ENCODE measurements at regions not wholly inside any gene's neighbourhood (a gene's known extent, or its start where the extent isn't known, plus 50 kb on each side); places are given as distances from the start of the nearest gene placed in this dataset.

GRCh38 chr7:81887098-81888090, 117.5 kb upstream of the HGF start:
- Mint-ChIP-seq H3K4me3 (no peak overlapping the region), H3K4me1 (peaks cover 0 to 1% (median 0%) of the 10 kb centered on the region in 7 donors), H3K27ac (no peak overlapping the region), H3K36me3 (no peaks in the 10 kb centered on the region), H3K9me3 (peaks cover 0 to 11% (median 0%) of the 10 kb centered on the region in 11 donors), H3K27me3 (no peaks in the 10 kb centered on the region)
- no peak for ATAC-seq
- DNase-seq: no peak
- intact Hi-C loops (cut with micrococcal nuclease): no loop called here
- Histone ChIP-seq H3K27ac (ENCODE audit: low read depth, low read length) (no peak overlapping the region), H3K27me3 (ENCODE audit: control insufficient read depth in 2 of 2, insufficient read depth in 2 of 2, low read length in 2 of 2) (no peaks in the 10 kb centered on the region), H3K4me1 (ENCODE audit: control insufficient read depth in 2 of 2, insufficient read depth in 2 of 2, low read length in 2 of 2) (no peaks in the 10 kb centered on the region), H3K36me3 (ENCODE audit: control insufficient read depth in 2 of 3, insufficient read depth in 3 of 3, low read length in 3 of 3) (no peaks in the 10 kb centered on the region), H3K4me3 (ENCODE audit: low read length) (no peak overlapping the region), H3K9me3 (ENCODE audit: control insufficient read depth in 2 of 3, low read length in 3 of 3) (no peaks in the 10 kb centered on the region)
- ChIA-PET POLR2A (no interaction called here), CTCF (interaction anchor here (0.7 kb wide), 1 partner anchor 9 kb away, joined by 3 read pairs; no protein-coding TSS in a partner anchor)

- ATAC-seq: no peak
- Mint-ChIP-seq H3K4me1 (peaks cover 0 to 1% (median 0%) of the 10 kb centered on the region in 7 donors), H3K4me3 (no peak overlapping the region), H3K27ac (no peak overlapping the region), H3K27me3 (no peaks in the 10 kb centered on the region), H3K9me3 (peaks cover 0 to 11% (median 0%) of the 10 kb centered on the region in 11 donors), H3K36me3 (no peaks in the 10 kb centered on the region)
- intact Hi-C loops (cut with micrococcal nuclease): no loop called here
- ChIA-PET CTCF (interaction anchor here (0.7 kb wide), 1 partner anchor 10 kb away, joined by 3 read pairs; no protein-coding TSS in a partner anchor), POLR2A (no interaction called here)
- Histone ChIP-seq H3K4me1 (ENCODE audit: control insufficient read depth in 2 of 2, insufficient read depth in 2 of 2, low read length in 2 of 2) (no peaks in the 10 kb centered on the region), H3K4me3 (ENCODE audit: low read length) (no peak overlapping the region), H3K36me3 (ENCODE audit: control insufficient read depth in 2 of 3, insufficient read depth in 3 of 3, low read length in 3 of 3) (no peaks in the 10 kb centered on the region), H3K27ac (ENCODE audit: low read depth, low read length) (no peak overlapping the region), H3K9me3 (ENCODE audit: control insufficient read depth in 2 of 3, low read length in 3 of 3) (no peaks in the 10 kb centered on the region), H3K27me3 (ENCODE audit: control insufficient read depth in 2 of 2, insufficient read depth in 2 of 2, low read length in 2 of 2) (no peaks in the 10 kb centered on the region)
- DNase-seq: no peak
These were observed 116.4 kb upstream of the HGF start for GRCh38 chr7:81886211-81886764.

- H3K36me3 ChIP-seq (ENCODE audit: control insufficient read depth in 2 of 3, insufficient read depth in 3 of 3, low read length in 3 of 3): no peaks in the 10 kb centered on the region
- CTCF ChIA-PET: no interaction called here
These were observed 115.0 kb upstream of the HGF start for GRCh38 chr7:81884817-81885216.

GRCh38 chr7:81883801-81884393, 114.0 kb upstream of the HGF start:
- no peaks in the 10 kb centered on the region for H3K4me1 ChIP-seq (ENCODE audit: control insufficient read depth in 2 of 2, insufficient read depth in 2 of 2, low read length in 2 of 2)
- peaks cover 0 to 6% (median 0%) of the 10 kb centered on the region in 5 donors for H3K36me3 Mint-ChIP-seq
- H3K27ac ChIP-seq (ENCODE audit: low read depth, low read length): no peak overlapping the region

More at GRCh38 chr7:81884817-81885216, 115.0 kb upstream of the HGF start:
- POLR2A ChIA-PET: no interaction called here
- no peak overlapping the region for H3K27ac ChIP-seq (ENCODE audit: low read depth, low read length)
- Mint-ChIP-seq H3K4me1 (peaks cover 0 to 1% (median 0%) of the 10 kb centered on the region in 7 donors), H3K27me3 (no peaks in the 10 kb centered on the region), H3K4me3 (no peak overlapping the region), H3K9me3 (peaks cover 0 to 10% (median 2%) of the 10 kb centered on the region in 11 donors), H3K27ac (no peak overlapping the region), H3K36me3 (peaks cover 0 to 6% (median 0%) of the 10 kb centered on the region in 5 donors)
- no peaks in the 10 kb centered on the region for H3K9me3 ChIP-seq (ENCODE audit: control insufficient read depth in 2 of 3, low read length in 3 of 3)
- ATAC-seq (no peak), DNase-seq (no peak)
- no peaks in the 10 kb centered on the region for H3K4me1 ChIP-seq (ENCODE audit: control insufficient read depth in 2 of 2, insufficient read depth in 2 of 2, low read length in 2 of 2)
- no peaks in the 10 kb centered on the region for H3K27me3 ChIP-seq (ENCODE audit: control insufficient read depth in 2 of 2, insufficient read depth in 2 of 2, low read length in 2 of 2)
- no peak overlapping the region for H3K4me3 ChIP-seq (ENCODE audit: low read length)
- intact Hi-C loops (cut with micrococcal nuclease): no loop called here

GRCh38 chr7:81882086-81882485, 112.2 kb upstream of the HGF start:
- peaks cover 0 to 9% (median 1%) of the 10 kb centered on the region in 11 donors for H3K9me3 Mint-ChIP-seq
- H3K27me3 Mint-ChIP-seq: no peaks in the 10 kb centered on the region
- H3K9me3 ChIP-seq (ENCODE audit: control insufficient read depth in 2 of 3, low read length in 3 of 3): no peaks in the 10 kb centered on the region
- no peak overlapping the region for H3K27ac Mint-ChIP-seq
- ATAC-seq (no peak), DNase-seq (no peak)
- no peak overlapping the region for H3K4me3 Mint-ChIP-seq
- no peaks in the 10 kb centered on the region for H3K4me1 Mint-ChIP-seq
- no peak overlapping the region for H3K27ac ChIP-seq (ENCODE audit: low read depth, low read length)
- intact Hi-C loops (cut with micrococcal nuclease): no loop called here
- H3K36me3 Mint-ChIP-seq: peaks cover 0 to 6% (median 0%) of the 10 kb centered on the region in 5 donors
- no peaks in the 10 kb centered on the region for H3K27me3 ChIP-seq (ENCODE audit: control insufficient read depth in 2 of 2, insufficient read depth in 2 of 2, low read length in 2 of 2)
- ChIA-PET CTCF (no interaction called here), POLR2A (no interaction called here)
- H3K4me3 ChIP-seq (ENCODE audit: low read length): no peak overlapping the region
- no peaks in the 10 kb centered on the region for H3K4me1 ChIP-seq (ENCODE audit: control insufficient read depth in 2 of 2, insufficient read depth in 2 of 2, low read length in 2 of 2)
- H3K36me3 ChIP-seq (ENCODE audit: control insufficient read depth in 2 of 3, insufficient read depth in 3 of 3, low read length in 3 of 3): no peaks in the 10 kb centered on the region

More at GRCh38 chr7:81883801-81884393, 114.0 kb upstream of the HGF start:
- Mint-ChIP-seq H3K9me3 (peaks cover 0 to 9% (median 2%) of the 10 kb centered on the region in 11 donors), H3K4me3 (no peak overlapping the region), H3K27ac (no peak overlapping the region), H3K4me1 (no peaks in the 10 kb centered on the region), H3K27me3 (no peaks in the 10 kb centered on the region)
- H3K27me3 ChIP-seq (ENCODE audit: control insufficient read depth in 2 of 2, insufficient read depth in 2 of 2, low read length in 2 of 2): no peaks in the 10 kb centered on the region
- H3K4me3 ChIP-seq (ENCODE audit: low read length): no peak overlapping the region
- intact Hi-C loops (cut with micrococcal nuclease): no loop called here
- no peak for ATAC-seq
- H3K9me3 ChIP-seq (ENCODE audit: control insufficient read depth in 2 of 3, low read length in 3 of 3): no peaks in the 10 kb centered on the region
- ChIA-PET CTCF (no interaction called here), POLR2A (no interaction called here)
- no peaks in the 10 kb centered on the region for H3K36me3 ChIP-seq (ENCODE audit: control insufficient read depth in 2 of 3, insufficient read depth in 3 of 3, low read length in 3 of 3)
- DNase-seq: no peak

- POLR2A ChIA-PET: no interaction called here
- Histone ChIP-seq H3K36me3 (ENCODE audit: control insufficient read depth in 2 of 3, insufficient read depth in 3 of 3, low read length in 3 of 3) (no peaks in the 10 kb centered on the region), H3K9me3 (ENCODE audit: control insufficient read depth in 2 of 3, low read length in 3 of 3) (no peaks in the 10 kb centered on the region), H3K27me3 (ENCODE audit: control insufficient read depth in 2 of 2, insufficient read depth in 2 of 2, low read length in 2 of 2) (no peaks in the 10 kb centered on the region), H3K4me3 (ENCODE audit: low read length) (no peak overlapping the region), H3K4me1 (ENCODE audit: control insufficient read depth in 2 of 2, insufficient read depth in 2 of 2, low read length in 2 of 2) (no peaks in the 10 kb centered on the region), H3K27ac (ENCODE audit: low read depth, low read length) (no peak overlapping the region)
- ATAC-seq: no peak
- H3K36me3 Mint-ChIP-seq: peaks cover 0 to 6% (median 0%) of the 10 kb centered on the region in 5 donors
- H3K9me3 Mint-ChIP-seq: peaks cover 0 to 14% (median 0%) of the 10 kb centered on the region in 11 donors
- intact Hi-C loops (cut with micrococcal nuclease): no loop called here
- H3K27me3 Mint-ChIP-seq: no peaks in the 10 kb centered on the region
- no peak overlapping the region for H3K27ac Mint-ChIP-seq
- H3K4me3 Mint-ChIP-seq: no peak overlapping the region
- DNase-seq: no peak
- CTCF ChIA-PET: no interaction called here
- no peaks in the 10 kb centered on the region for H3K4me1 Mint-ChIP-seq
These were observed 108.0 kb upstream of the HGF start for GRCh38 chr7:81877890-81878289.
